ENCODE measurements at regions not wholly inside any gene's neighbourhood (a gene's known extent, or its start where the extent isn't known, plus 50 kb on each side); places are given as distances from the start of the nearest gene placed in this dataset.

DNA sequence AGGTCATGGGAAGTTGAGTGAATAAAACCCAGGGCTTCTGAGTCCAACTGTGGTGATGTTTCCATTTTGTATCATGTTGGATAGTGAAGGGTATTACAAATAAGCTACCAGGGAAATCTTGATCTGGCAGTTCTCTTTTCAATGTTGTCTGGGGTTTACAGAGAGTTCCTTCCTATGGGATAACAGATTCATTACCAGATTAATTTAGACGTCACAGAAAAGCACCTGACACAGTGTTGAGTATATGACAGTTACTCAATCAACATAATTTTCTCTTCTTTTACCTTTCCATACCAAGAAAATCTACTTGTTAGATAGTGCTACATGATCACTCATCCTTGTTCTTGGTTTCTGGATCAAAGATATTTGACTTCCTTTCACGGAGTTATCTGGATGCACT, 270.9 kb downstream of the ACTL7B start:
- no peaks in the 10 kb centered on the region for H4K20me1 ChIP-seq (ENCODE audit: insufficient read depth)
- TF ChIP-seq TCF7L2 (IDR thresholded peaks at IDR 0.05; ENCODE audit: borderline replicate concordance, extremely low read depth, insufficient read depth, insufficient read length), result no peak
- TF ChIP-seq ATF3 (IDR thresholded peaks at IDR 0.05), result no peak
- TF ChIP-seq YY1 (IDR thresholded peaks at IDR 0.05; ENCODE audit: extremely low read depth, insufficient replicate concordance, low read depth, low read length), result no peak
- no peak for TF ChIP-seq FOSL1 (IDR thresholded peaks at IDR 0.05; ENCODE audit: low read depth)
- peaks cover 72% of the 10 kb centered on the region for H3K27me3 ChIP-seq (ENCODE audit: insufficient read depth, low read length)
- POLR2A ChIA-PET, result no interaction called here
- H3K4me1 ChIP-seq (ENCODE audit: control insufficient read depth in 1 of 2, insufficient read depth in 2 of 2, low read length in 2 of 2), result peaks cover under 1 to 10% of the 10 kb centered on the region in 2 experiments; a peak in 3 of 4 replicates
- no peaks in the 10 kb centered on the region for H3K9me2 ChIP-seq (ENCODE audit: insufficient read depth)
- H3K27ac ChIP-seq (ENCODE audit: low read depth, low read length), result no peak overlapping the region
- H3K79me2 ChIP-seq (ENCODE audit: insufficient read depth, low read length), result no peaks in the 10 kb centered on the region
- DNase-seq (ENCODE audit: low read depth, low spot score), result no peak
- intact Hi-C loops (cut with micrococcal nuclease), result no loop called here
- no peak for ATAC-seq
- RAD21 ChIA-PET (ENCODE audit: low non-redundant PET in 1 of 2, low total read pairs in 2 of 2, uncharacterized antibody in 2 of 2, unreplicated experiment in 2 of 2), result no interaction called here
- H3K9me3 ChIP-seq (ENCODE audit: control insufficient read depth in 1 of 2, insufficient read depth in 1 of 2, low read depth in 1 of 2, low read length in 2 of 2), result no peaks in the 10 kb centered on the region
- CTCF ChIA-PET, result no interaction called here
- no TSS peak for BruUV-seq (replicated peaks)
- no peak overlapping the region for H3K4me2 ChIP-seq (ENCODE audit: low read length)
- no peak overlapping the region for H3K9ac ChIP-seq (ENCODE audit: low read length)
- no peaks in the 10 kb centered on the region for H3K36me3 ChIP-seq (ENCODE audit: control insufficient read depth in 1 of 2, insufficient read depth in 2 of 2, low read length in 2 of 2)
- H2AFZ ChIP-seq (ENCODE audit: low read depth, low read length, poor library complexity, severe bottlenecking), result no peak overlapping the region
- no peak overlapping the region for H3K4me3 ChIP-seq (replicated peaks in 1 of 2; ENCODE audit: low read depth in 1 of 2, low read length in 2 of 2)

GRCh38 chr9:108582726-108583125, 273.1 kb downstream of the ACTL7B start:
- BruUV-seq (replicated peaks), result no TSS peak
- POLR2A ChIA-PET, result no interaction called here

More at GRCh38 chr9:108582726-108583125, 273.1 kb downstream of the ACTL7B start:
- ChIA-PET CTCF (interaction anchor here (1.1 kb wide), 1 partner anchor 17 kb away, joined by 3 read pairs; no protein-coding TSS in a partner anchor), RAD21 (ENCODE audit: low non-redundant PET in 1 of 2, low total read pairs in 2 of 2, uncharacterized antibody in 2 of 2, unreplicated experiment in 2 of 2) (no interaction called here)
- Histone ChIP-seq H3K9me2 (ENCODE audit: insufficient read depth) (no peaks in the 10 kb centered on the region), H3K27ac (ENCODE audit: low read depth, low read length) (no peak overlapping the region), H3K36me3 (ENCODE audit: control insufficient read depth in 1 of 2, insufficient read depth in 2 of 2, low read length in 2 of 2) (no peaks in the 10 kb centered on the region), H3K9me3 (ENCODE audit: control insufficient read depth in 1 of 2, insufficient read depth in 1 of 2, low read depth in 1 of 2, low read length in 2 of 2) (no peaks in the 10 kb centered on the region), H3K4me2 (ENCODE audit: low read length) (no peak overlapping the region), H3K9ac (ENCODE audit: low read length) (no peak overlapping the region), H4K20me1 (ENCODE audit: insufficient read depth) (no peaks in the 10 kb centered on the region), H3K27me3 (ENCODE audit: insufficient read depth, low read length) (peaks cover 73% of the 10 kb centered on the region), H2AFZ (ENCODE audit: low read depth, low read length, poor library complexity, severe bottlenecking) (no peak overlapping the region), H3K4me1 (ENCODE audit: control insufficient read depth in 1 of 2, insufficient read depth in 2 of 2, low read length in 2 of 2) (peaks cover 8 to 18% of the 10 kb centered on the region in 2 experiments; a peak in 3 of 4 replicates), H3K79me2 (ENCODE audit: insufficient read depth, low read length) (no peaks in the 10 kb centered on the region), H3K4me3 (replicated peaks in 1 of 2; ENCODE audit: low read depth in 1 of 2, low read length in 2 of 2) (no peak overlapping the region)
- intact Hi-C loops (cut with micrococcal nuclease), result no loop called here
- DNase-seq (ENCODE audit: low read depth, low spot score), result no peak
- ATAC-seq, result no peak
- TF ChIP-seq TCF7L2 (IDR thresholded peaks at IDR 0.05; ENCODE audit: borderline replicate concordance, extremely low read depth, insufficient read depth, insufficient read length) (no peak), MAX (IDR thresholded peaks at IDR 0.05) (no peak), ZNF274 (IDR thresholded peaks at IDR 0.05; ENCODE audit: low read depth, low read length) (no peak), RAD21 (IDR thresholded peaks at IDR 0.05; ENCODE audit: low read depth) (no peak), EGR1 (IDR thresholded peaks at IDR 0.05; ENCODE audit: low read depth) (no peak), FOSL1 (IDR thresholded peaks at IDR 0.05; ENCODE audit: low read depth) (no peak), CEBPB (IDR thresholded peaks at IDR 0.05; ENCODE audit: low read depth) (no peak), POLR2AphosphoS5 (IDR thresholded peaks at IDR 0.05; ENCODE audit: low read depth, low read length) (no peak), CBX3 (IDR thresholded peaks at IDR 0.05; ENCODE audit: low read depth) (no peak), ATF3 (IDR thresholded peaks at IDR 0.05) (no peak), SP1 (IDR thresholded peaks at IDR 0.05; ENCODE audit: low read depth) (no peak), SRF (IDR thresholded peaks at IDR 0.05; ENCODE audit: low read depth) (no peak), SIN3A (IDR thresholded peaks at IDR 0.05; ENCODE audit: low read depth) (no peak), POLR2A (IDR thresholded peaks at IDR 0.05; ENCODE audit: borderline replicate concordance, extremely low read depth, insufficient read depth, insufficient read length) (no peak), ZFX (IDR thresholded peaks at IDR 0.05) (no peak)
- TF ChIP-seq, protein P1, sequence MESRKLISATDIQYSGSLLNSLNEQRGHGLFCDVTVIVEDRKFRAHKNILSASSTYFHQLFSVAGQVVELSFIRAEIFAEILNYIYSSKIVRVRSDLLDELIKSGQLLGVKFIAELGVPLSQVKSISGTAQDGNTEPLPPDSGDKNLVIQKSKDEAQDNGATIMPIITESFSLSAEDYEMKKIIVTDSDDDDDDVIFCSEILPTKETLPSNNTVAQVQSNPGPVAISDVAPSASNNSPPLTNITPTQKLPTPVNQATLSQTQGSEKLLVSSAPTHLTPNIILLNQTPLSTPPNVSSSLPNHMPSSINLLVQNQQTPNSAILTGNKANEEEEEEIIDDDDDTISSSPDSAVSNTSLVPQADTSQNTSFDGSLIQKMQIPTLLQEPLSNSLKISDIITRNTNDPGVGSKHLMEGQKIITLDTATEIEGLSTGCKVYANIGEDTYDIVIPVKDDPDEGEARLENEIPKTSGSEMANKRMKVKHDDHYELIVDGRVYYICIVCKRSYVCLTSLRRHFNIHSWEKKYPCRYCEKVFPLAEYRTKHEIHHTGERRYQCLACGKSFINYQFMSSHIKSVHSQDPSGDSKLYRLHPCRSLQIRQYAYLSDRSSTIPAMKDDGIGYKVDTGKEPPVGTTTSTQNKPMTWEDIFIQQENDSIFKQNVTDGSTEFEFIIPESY (IDR thresholded peaks at IDR 0.05; ENCODE audit: extremely low read depth, insufficient replicate concordance, low read length), result no peak

All from HCT116 (cell line).